Psoas muscle (tissue), 7 donors: ENCODE measurements at regions not wholly inside any gene's neighbourhood (a gene's known extent, or its start where the extent isn't known, plus 50 kb on each side); places are given as distances from the start of the nearest gene placed in this dataset.

ENCODE experiments used
- ATAC-seq, 4 donors: fragments of 200-7000 bp; cut with Tn5 transposase; one replicate each; pipeline ENCODE4 v1.9.1; 2020; ENCODE audit warnings: moderate library complexity in 3 of 4, mild to moderate bottlenecking in 2 of 4
- DNase-seq, 2 donors: peaks; one replicate each; pipeline ENCODE4 v3.0.0-alpha.2; 2020
- H3K27ac ChIP-seq: fragments of 200-600 bp; one replicate; pipeline ENCODE4 v1.8.0; 2022
- H3K27me3 ChIP-seq, 3 donors: fragments of 200-600 bp in 1 of 3; one replicate each; pipeline versions ENCODE4 v1.6.1 to v1.8.0; 2013 to 2022; ENCODE audit warnings: low read length in 2 of 3, mild to moderate bottlenecking in 2 of 3, moderate library complexity in 1 of 3; ENCODE audit not compliant: insufficient read depth in 3 of 3
- H3K36me3 ChIP-seq, 2 donors: fragments of 200-600 bp in 1 of 2; one replicate each; pipeline versions ENCODE4 v1.6.1 to v1.8.0; 2013 to 2022; ENCODE audit warnings: low read depth in 1 of 2, mild to moderate bottlenecking in 1 of 2, moderate library complexity in 1 of 2; ENCODE audit not compliant: insufficient read depth in 1 of 2
- H3K4me1 ChIP-seq: fragments of 200-600 bp; one replicate; pipeline ENCODE4 v1.8.0; 2022
- H3K4me3 ChIP-seq: fragments of 200-600 bp; one replicate; pipeline ENCODE4 v1.8.0; 2022; ENCODE audit warnings: mild to moderate bottlenecking
- H3K9me3 ChIP-seq: fragments of 200-600 bp; one replicate; pipeline ENCODE4 v1.8.0; 2022
- WGBS, 3 donors: extraction: QIAGEN DNeasy Blood & Tissue Kit; methylation state at CpG; one replicate each; pipeline versions ENCODE4 v1.1.6 to v1.1.7; 2013; 5-methylcytosine and 5-hydroxymethylcytosine counted together
- intact Hi-C, 2 donors: fragments of 100-400 bp; cut with DNase I; formaldehyde crosslinking; loops; one replicate each; pipeline versions ENCODE4 v1.11.0 to v1.14.2; 2022
- TF ChIP-seq, protein P1 (sequence below): fragments of 200-600 bp; IDR thresholded peaks from one replicate; pipeline ENCODE4 v1.8.0; 2022; ENCODE audit warnings: antibody characterized with exemption
- donor health status: healthy with polysubstance abuse.
- donor health status: DM: no; HTN: no; CAD: no; lungs with moderate emphysema.
- donor health status: Bipolar disorder and iron deficiency.
- donor health status: healthy.
- donor health status: DM: yes; HTN: yes; CAD: no.
- donor health status: DM: no; HTN: no; CAD: no.
- donor health status: DM: yes; HTN: yes; CAD: no.

DNA sequence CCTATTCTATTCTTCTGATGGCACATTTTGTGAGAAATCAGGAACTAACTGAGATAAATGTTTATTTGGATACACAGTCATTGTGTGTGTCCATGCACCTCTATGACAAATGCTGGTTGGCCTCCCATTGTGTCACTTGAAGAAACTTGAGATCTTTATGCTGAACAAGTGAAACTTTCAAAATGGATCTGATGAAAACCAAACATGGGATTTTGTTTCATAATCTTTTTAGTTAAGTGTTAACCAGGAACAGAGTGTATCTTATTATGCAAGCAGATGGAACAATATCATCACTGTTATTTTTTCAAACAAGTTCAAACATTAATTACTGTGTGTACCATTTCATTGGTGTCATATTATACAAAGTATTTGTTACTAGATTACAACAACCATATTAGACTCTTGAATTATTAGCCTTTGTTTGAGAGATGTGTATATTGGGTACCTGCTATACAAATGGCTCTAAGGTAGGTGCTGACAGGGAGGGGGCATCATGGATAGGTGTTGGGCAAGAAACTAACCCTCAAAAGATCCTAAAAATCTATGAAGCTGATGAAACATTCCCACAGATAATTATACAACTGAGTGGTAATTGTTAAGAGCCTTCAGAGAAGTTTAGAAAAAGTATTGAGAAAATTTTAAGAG lies 159.8 kb downstream of the PALM2AKAP2 start:
- TF ChIP-seq, protein P1, sequence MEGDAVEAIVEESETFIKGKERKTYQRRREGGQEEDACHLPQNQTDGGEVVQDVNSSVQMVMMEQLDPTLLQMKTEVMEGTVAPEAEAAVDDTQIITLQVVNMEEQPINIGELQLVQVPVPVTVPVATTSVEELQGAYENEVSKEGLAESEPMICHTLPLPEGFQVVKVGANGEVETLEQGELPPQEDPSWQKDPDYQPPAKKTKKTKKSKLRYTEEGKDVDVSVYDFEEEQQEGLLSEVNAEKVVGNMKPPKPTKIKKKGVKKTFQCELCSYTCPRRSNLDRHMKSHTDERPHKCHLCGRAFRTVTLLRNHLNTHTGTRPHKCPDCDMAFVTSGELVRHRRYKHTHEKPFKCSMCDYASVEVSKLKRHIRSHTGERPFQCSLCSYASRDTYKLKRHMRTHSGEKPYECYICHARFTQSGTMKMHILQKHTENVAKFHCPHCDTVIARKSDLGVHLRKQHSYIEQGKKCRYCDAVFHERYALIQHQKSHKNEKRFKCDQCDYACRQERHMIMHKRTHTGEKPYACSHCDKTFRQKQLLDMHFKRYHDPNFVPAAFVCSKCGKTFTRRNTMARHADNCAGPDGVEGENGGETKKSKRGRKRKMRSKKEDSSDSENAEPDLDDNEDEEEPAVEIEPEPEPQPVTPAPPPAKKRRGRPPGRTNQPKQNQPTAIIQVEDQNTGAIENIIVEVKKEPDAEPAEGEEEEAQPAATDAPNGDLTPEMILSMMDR: no peak
- no peak for ATAC-seq

DNA sequence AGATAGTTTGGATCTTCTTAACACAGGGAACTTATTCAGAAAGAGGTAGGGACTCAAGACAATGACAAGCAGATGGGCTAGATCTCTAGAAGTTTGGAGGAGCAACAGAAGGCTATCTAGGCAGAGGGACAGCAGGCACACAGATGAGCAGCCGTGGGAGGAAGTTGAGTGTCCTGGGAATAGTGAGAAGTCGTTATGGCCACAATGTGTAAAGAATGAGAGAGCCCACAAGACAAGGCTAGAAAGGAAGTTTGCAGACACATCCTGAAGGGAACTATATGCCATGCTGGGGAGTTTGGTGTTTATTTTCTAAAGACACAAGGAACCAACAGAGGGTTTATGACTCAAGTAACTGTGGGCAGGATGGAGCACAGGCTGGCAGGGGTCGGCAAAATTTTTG lies 160.6 kb downstream of the PALM2AKAP2 start:
- WGBS, 3 donors: 69 to 74% (median 69%) methylated on average over 3 of the region's 3 CpGs
- intact Hi-C loops: no loop called here

More for the DNA sequence above, 159.8 kb downstream of the PALM2AKAP2 start:
- no peaks in the 10 kb centered on the region for H3K36me3 ChIP-seq
- no peak overlapping the region for H3K27ac ChIP-seq
- H3K27me3 ChIP-seq: no peaks in the 10 kb centered on the region
- no peak for DNase-seq
- no peaks in the 10 kb centered on the region for H3K9me3 ChIP-seq
- intact Hi-C loops: no loop called here
- no peak overlapping the region for H3K4me3 ChIP-seq
- no peaks in the 10 kb centered on the region for H3K4me1 ChIP-seq

GRCh38 chr9:109941771-109942170 lies 161.8 kb downstream of the PALM2AKAP2 start:
- ATAC-seq: no peak
- TF ChIP-seq, protein P1: no peak
- 79 to 84% (median 82%) methylated on average over 1 of the region's 1 CpG for whole genome bisulfite sequencing, 3 donors

More for the DNA sequence above, 160.6 kb downstream of the PALM2AKAP2 start:
- no peaks in the 10 kb centered on the region for H3K4me1 ChIP-seq
- no peak for ATAC-seq
- H3K27me3 ChIP-seq: no peaks in the 10 kb centered on the region
- TF ChIP-seq, protein P1: no peak
- H3K36me3 ChIP-seq: no peaks in the 10 kb centered on the region
- no peaks in the 10 kb centered on the region for H3K9me3 ChIP-seq
- H3K27ac ChIP-seq: no peak overlapping the region
- DNase-seq: no peak
- no peak overlapping the region for H3K4me3 ChIP-seq

DNA sequence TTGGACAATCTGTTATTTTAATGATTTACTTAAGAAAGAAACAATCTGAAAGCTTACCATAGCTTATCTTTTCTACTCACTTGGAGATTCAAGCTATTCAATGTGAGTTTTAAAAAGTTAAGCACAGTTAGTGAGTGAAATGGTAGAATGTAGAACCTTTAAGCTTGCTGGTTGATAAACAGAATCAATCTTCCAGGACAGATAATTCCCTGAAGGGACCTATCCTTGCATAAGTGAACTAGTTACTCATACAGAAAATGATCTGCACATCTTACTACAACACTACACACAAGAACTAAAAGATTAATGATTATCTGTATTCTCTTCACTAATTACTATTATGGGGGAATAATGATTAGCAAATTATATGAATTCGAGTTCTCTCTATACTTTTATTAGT lies 165.6 kb downstream of the PALM2AKAP2 start:
- ATAC-seq (no peak), DNase-seq (no peak)
- Histone ChIP-seq H3K27me3 (no peaks in the 10 kb centered on the region), H3K4me3 (no peak overlapping the region), H3K4me1 (no peaks in the 10 kb centered on the region), H3K9me3 (no peaks in the 10 kb centered on the region), H3K27ac (no peak overlapping the region), H3K36me3 (no peaks in the 10 kb centered on the region)
- intact Hi-C loops: no loop called here
- 98% methylated on average over 1 of the region's 1 CpG for WGBS, 3 donors
- TF ChIP-seq, protein P1: no peak

More at GRCh38 chr9:109941771-109942170, 161.8 kb downstream of the PALM2AKAP2 start:
- H3K36me3 ChIP-seq: no peaks in the 10 kb centered on the region
- H3K9me3 ChIP-seq: no peaks in the 10 kb centered on the region
- H3K4me3 ChIP-seq: no peak overlapping the region
- no peak overlapping the region for H3K27ac ChIP-seq
- intact Hi-C loops: no loop called here
- no peaks in the 10 kb centered on the region for H3K4me1 ChIP-seq
- no peak for DNase-seq
- no peaks in the 10 kb centered on the region for H3K27me3 ChIP-seq

DNA sequence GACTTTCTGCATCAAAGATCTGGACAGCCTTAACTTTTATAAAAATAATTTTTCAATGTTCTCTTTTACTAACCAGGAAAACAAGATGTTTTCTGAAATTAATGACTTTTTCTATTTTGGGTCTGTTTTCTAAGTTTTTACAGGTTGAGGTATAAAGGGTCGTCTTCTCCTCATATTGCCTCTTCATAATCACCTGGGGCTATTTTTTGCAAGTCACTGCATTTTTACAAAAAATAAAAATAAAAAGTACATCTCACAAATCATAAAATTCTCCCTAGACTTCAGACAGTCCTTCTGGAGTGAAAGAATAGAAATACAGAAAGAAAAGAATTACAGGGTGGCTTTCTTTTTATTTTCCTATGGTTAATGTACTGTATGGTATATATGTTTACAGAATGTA lies 168.5 kb downstream of the PALM2AKAP2 start:
- intact Hi-C loops: no loop called here
- Histone ChIP-seq H3K9me3 (no peaks in the 10 kb centered on the region), H3K4me1 (no peaks in the 10 kb centered on the region), H3K4me3 (no peak overlapping the region), H3K36me3 (no peaks in the 10 kb centered on the region), H3K27ac (no peak overlapping the region), H3K27me3 (no peaks in the 10 kb centered on the region)
- DNase-seq (no peak), ATAC-seq (no peak)
- WGBS, 3 donors: 88 to 98% (median 92%) methylated on average over 1 of the region's 1 CpG
- TF ChIP-seq, protein P1: no peak
